GM19397 (cell line): ENCODE measurements at regions not wholly inside any gene's neighbourhood (a gene's known extent, or its start where the extent isn't known, plus 50 kb on each side); places are given as distances from the start of the nearest gene placed in this dataset.

Experiments used
- ATAC-seq: cut with Tn5 transposase; IDR thresholded peaks from one replicate; pipeline ENCODE4 v1.9.1; 2021; ENCODE audit warnings: mild to moderate bottlenecking, moderate library complexity; ENCODE audit not compliant: unreplicated experiment

GRCh38 chr13:61765181-61765742 lies 349.6 kb upstream of the PCDH20 start:
- no peak for ATAC-seq

GRCh38 chr13:61761690-61762089 lies 346.0 kb upstream of the PCDH20 start:
- no peak for ATAC-seq

- no peak for ATAC-seq
These were observed 344.5 kb upstream of the PCDH20 start for GRCh38 chr13:61760102-61760501.

- no peak for ATAC-seq
These were observed 340.4 kb upstream of the PCDH20 start for GRCh38 chr13:61756031-61756430.

GRCh38 chr13:61751039-61751438 lies 335.4 kb upstream of the PCDH20 start:
- no peak for ATAC-seq

GRCh38 chr13:61738236-61738750 lies 322.6 kb upstream of the PCDH20 start:
- ATAC-seq, result no peak

GRCh38 chr13:61734683-61735082 lies 319.0 kb upstream of the PCDH20 start:
- ATAC-seq, result no peak

GRCh38 chr13:61728471-61728870 lies 312.8 kb upstream of the PCDH20 start:
- ATAC-seq, result no peak

GRCh38 chr13:61727767-61728166 lies 312.1 kb upstream of the PCDH20 start:
- ATAC-seq, result no peak

GRCh38 chr13:61725806-61726205 lies 310.2 kb upstream of the PCDH20 start:
- no peak for ATAC-seq

GRCh38 chr13:61722119-61722518 lies 306.5 kb upstream of the PCDH20 start:
- ATAC-seq, result no peak

GRCh38 chr13:61712621-61713020 lies 297.0 kb upstream of the PCDH20 start:
- no peak for ATAC-seq

GRCh38 chr13:61709258-61709657 lies 293.6 kb upstream of the PCDH20 start:
- ATAC-seq, result no peak

GRCh38 chr13:61706899-61707298 lies 291.2 kb upstream of the PCDH20 start:
- no peak for ATAC-seq

- no peak for ATAC-seq
These were observed 285.0 kb upstream of the PCDH20 start for GRCh38 chr13:61700620-61701019.

- ATAC-seq, result no peak
These were observed 284.5 kb upstream of the PCDH20 start for GRCh38 chr13:61700181-61700580.

- ATAC-seq, result no peak
These were observed 281.0 kb upstream of the PCDH20 start for GRCh38 chr13:61696676-61697075.

- ATAC-seq, result no peak
These were observed 279.5 kb upstream of the PCDH20 start for GRCh38 chr13:61695147-61695546.

- ATAC-seq, result no peak
These were observed 277.0 kb upstream of the PCDH20 start for GRCh38 chr13:61692691-61693090.

- ATAC-seq, result no peak
These were observed 270.0 kb upstream of the PCDH20 start for GRCh38 chr13:61685682-61686012.

- no peak for ATAC-seq
These were observed 269.5 kb upstream of the PCDH20 start for GRCh38 chr13:61684976-61685681.

- no peak for ATAC-seq
These were observed 257.1 kb upstream of the PCDH20 start for GRCh38 chr13:61672756-61673155.
